MCF 10A (cell line): ENCODE measurements at regions not wholly inside any gene's neighbourhood (a gene's known extent, or its start where the extent isn't known, plus 50 kb on each side); places are given as distances from the start of the nearest gene placed in this dataset.

Experiments used
- BruUV-seq: library from RNA; stranded (reverse); fragments of 400-500 nt; replicated peaks from 2 replicates; lab custom pipeline; 2021; lab: Mats Ljungman, UMichigan
- CTCF ChIA-PET: fragments of 300-600 bp; sonication (Branson Sonifier 250); formaldehyde crosslinking; extraction: SDS; loops from one replicate; lab custom pipeline; 2021; ENCODE audit warnings: antibody characterized with exemption, inconsistent platforms; lab: Yijun Ruan, JAX
- POLR2A ChIA-PET: fragments of 300-600, 350-650 bp; sonication (Branson Sonifier 250); formaldehyde crosslinking; extraction: SDS; loops from one replicate; lab custom pipeline; 2020; ENCODE audit warnings: antibody characterized with exemption, inconsistent platforms; lab: Yijun Ruan, JAX
- DNase-seq: peaks from one replicate; pipeline ENCODE4 v3.0.0-alpha.2; 2018; ENCODE audit not compliant: unreplicated experiment
- H3K27ac Mint-ChIP-seq: one replicate; pipeline ENCODE4 v1.8.0; 2022; ENCODE audit warnings: mild to moderate bottlenecking, low read depth, mixed read lengths; ENCODE audit not compliant: unreplicated experiment
- H3K27me3 Mint-ChIP-seq: one replicate; pipeline ENCODE4 v1.8.0; 2022; ENCODE audit warnings: mixed read lengths; ENCODE audit not compliant: insufficient read depth, unreplicated experiment
- H3K36me3 Mint-ChIP-seq: one replicate; pipeline ENCODE4 v1.8.0; 2022; ENCODE audit warnings: mild to moderate bottlenecking, moderate library complexity, mixed read lengths; ENCODE audit not compliant: insufficient read depth, unreplicated experiment
- H3K4me1 Mint-ChIP-seq: one replicate; pipeline ENCODE4 v1.8.0; 2022; ENCODE audit warnings: mixed read lengths; ENCODE audit not compliant: insufficient read depth, unreplicated experiment
- H3K4me3 Mint-ChIP-seq: one replicate; pipeline ENCODE4 v1.8.0; 2022; ENCODE audit warnings: mild to moderate bottlenecking, moderate library complexity, mixed read lengths; ENCODE audit not compliant: unreplicated experiment
- H3K9me3 Mint-ChIP-seq: one replicate; pipeline ENCODE4 v1.8.0; 2022; ENCODE audit warnings: mixed read lengths; ENCODE audit not compliant: unreplicated experiment
- CTCF ChIP-seq: fragments of 200-600 bp; IDR thresholded peaks from one replicate; pipeline ENCODE4 v1.8.0; 2022; ENCODE audit warnings: antibody characterized with exemption, mild to moderate bottlenecking; ENCODE audit not compliant: unreplicated experiment
- intact Hi-C: fragments of 100-400 bp; cut with micrococcal nuclease; formaldehyde crosslinking; loops from 2 replicates; pipeline ENCODE4 v1.14.1; 2022

- no peak for TF ChIP-seq CTCF
Measured at GRCh38 chr13:67314405-67314804, 84.3 kb upstream of the PCDH9 start.

GRCh38 chr13:67308004-67308772, 78.1 kb upstream of the PCDH9 start:
- intact Hi-C loops: no loop called here
- ChIA-PET CTCF (interaction anchor here (1.3 kb wide), 1 partner anchor 108 kb away, joined by 3 read pairs; no protein-coding TSS in a partner anchor), POLR2A (interaction anchor here (0.9 to 1.7 kb wide), 5 partner anchors 8 to 88 kb away, joined by 3 to 5 read pairs (median 4); no protein-coding TSS in a partner anchor)
- peaks cover 6% of the 10 kb centered on the region for H3K9me3 Mint-ChIP-seq
- H3K4me3 Mint-ChIP-seq: peak overlapping the region; percentile 1
- no peaks in the 10 kb centered on the region for H3K27me3 Mint-ChIP-seq
- no peak for TF ChIP-seq CTCF
- H3K36me3 Mint-ChIP-seq: no peaks in the 10 kb centered on the region
- no TSS peak for BruUV-seq
- peak overlapping the region; percentile 94 for H3K27ac Mint-ChIP-seq
- H3K4me1 Mint-ChIP-seq: peaks cover 18% of the 10 kb centered on the region
- DNase-seq: peak; percentile 58

More at GRCh38 chr13:67314405-67314804, 84.3 kb upstream of the PCDH9 start:
- no peaks in the 10 kb centered on the region for H3K27me3 Mint-ChIP-seq
- peaks cover 2% of the 10 kb centered on the region for H3K9me3 Mint-ChIP-seq
- ChIA-PET POLR2A (no interaction called here), CTCF (no interaction called here)
- DNase-seq: no peak
- intact Hi-C loops: no loop called here
- no peaks in the 10 kb centered on the region for H3K36me3 Mint-ChIP-seq
- H3K27ac Mint-ChIP-seq: no peak overlapping the region
- H3K4me1 Mint-ChIP-seq: peaks cover 6% of the 10 kb centered on the region
- no TSS peak for BruUV-seq
- no peak overlapping the region for H3K4me3 Mint-ChIP-seq

GRCh38 chr13:67306742-67307141, 76.6 kb upstream of the PCDH9 start:
- peaks cover 18% of the 10 kb centered on the region for H3K4me1 Mint-ChIP-seq
- intact Hi-C loops: no loop called here
- BruUV-seq: no TSS peak
- no peak for DNase-seq
- no peaks in the 10 kb centered on the region for H3K36me3 Mint-ChIP-seq
- peaks cover 12% of the 10 kb centered on the region for H3K9me3 Mint-ChIP-seq
- H3K27me3 Mint-ChIP-seq: no peaks in the 10 kb centered on the region
- TF ChIP-seq CTCF: no peak
- H3K27ac Mint-ChIP-seq: no peak overlapping the region
- POLR2A ChIA-PET: interaction anchor here (0.8 to 1.7 kb wide), 2 partner anchors 10 to 29 kb away, joined by 4 to 5 read pairs; no protein-coding TSS in a partner anchor
- H3K4me3 Mint-ChIP-seq: no peak overlapping the region
- CTCF ChIA-PET: interaction anchor here (0.6 to 0.8 kb wide), 2 partner anchors 55 to 57 kb away, joined by 3 to 5 read pairs; no protein-coding TSS in a partner anchor

GRCh38 chr13:67303661-67304333, 73.7 kb upstream of the PCDH9 start:
- ChIA-PET POLR2A (no interaction called here), CTCF (interaction anchor here (0.7 kb wide), 1 partner anchor 67 kb away, joined by 3 read pairs; no protein-coding TSS in a partner anchor)
- no peak overlapping the region for H3K27ac Mint-ChIP-seq
- H3K27me3 Mint-ChIP-seq: no peaks in the 10 kb centered on the region
- BruUV-seq: no TSS peak
- H3K36me3 Mint-ChIP-seq: no peaks in the 10 kb centered on the region
- H3K4me1 Mint-ChIP-seq: peaks cover 33% of the 10 kb centered on the region
- H3K9me3 Mint-ChIP-seq: peaks cover 8% of the 10 kb centered on the region
- H3K4me3 Mint-ChIP-seq: no peak overlapping the region
- intact Hi-C loops: no loop called here
- no peak for DNase-seq
- no peak for TF ChIP-seq CTCF
